Common myeloid progenitor, CD34-positive (primary cell): ENCODE measurements at regions not wholly inside any gene's neighbourhood (a gene's known extent, or its start where the extent isn't known, plus 50 kb on each side); places are given as distances from the start of the nearest gene placed in this dataset.
"Not testable (repeated sequence)": the region's sequence is repeated elsewhere in the genome, so short reads cannot be mapped to it uniquely, and the experiment has no call there.

Experiments
- CTCF ChIA-PET: fragments of 350-600 bp; sonication (Branson Sonifier 250); formaldehyde crosslinking; loops from one replicate; lab custom pipeline; 2021; ENCODE audit warnings: antibody characterized with exemption; lab: Charles Lee
- POLR2A ChIA-PET: fragments of 350-600 bp; sonication (Branson Sonifier 250); formaldehyde crosslinking; loops from one replicate; lab custom pipeline; 2021; ENCODE audit warnings: antibody characterized with exemption; lab: Charles Lee
- DNase-seq, 3 donors: peaks; one replicate each; pipeline versions ENCODE4 v3.0.0 to v3.0.0-alpha.2; 2013
- H3K27ac ChIP-seq, 2 experiments: 1 replicate in 1 of 2; 2 replicates in 1 of 2; pipeline ENCODE4 v1.7.0; 2013; ENCODE audit warnings: inconsistent platforms in 2 of 2, low read length in 2 of 2, mild to moderate bottlenecking in 2 of 2, low read depth in 1 of 2, moderate library complexity in 1 of 2; ENCODE audit not compliant: severe bottlenecking in 2 of 2, insufficient read depth in 1 of 2, poor library complexity in 1 of 2
- H3K27me3 ChIP-seq, 5 experiments: replicated peaks in 2 of 5; 1 replicate in 3 of 5; 2 replicates in 2 of 5; pipeline versions ENCODE4 v1.6.1 to v1.7.0; 2013; ENCODE audit warnings: low read length in 4 of 5, mild to moderate bottlenecking in 2 of 5, moderate library complexity in 2 of 5, inconsistent platforms in 1 of 5; ENCODE audit not compliant: insufficient read depth in 5 of 5, control insufficient read depth in 4 of 5
- H3K36me3 ChIP-seq, 4 experiments: 1 replicate in 2 of 4; 2 replicates in 2 of 4; pipeline versions ENCODE4 v1.6.1 to v1.7.0; 2013; ENCODE audit warnings: low read length in 3 of 4, control low read depth in 1 of 4, mild to moderate bottlenecking in 1 of 4; ENCODE audit not compliant: control insufficient read depth in 4 of 4, insufficient read depth in 4 of 4
- H3K4me1 ChIP-seq, 4 experiments: 1 replicate in 3 of 4; 2 replicates in 1 of 4; pipeline versions ENCODE4 v1.6.1 to v1.7.1; 2013; ENCODE audit warnings: low read length in 3 of 4, mild to moderate bottlenecking in 3 of 4, control low read depth in 1 of 4, inconsistent platforms in 1 of 4, moderate library complexity in 1 of 4; ENCODE audit not compliant: control insufficient read depth in 4 of 4, insufficient read depth in 4 of 4; ENCODE audit errors: control extremely low read depth in 1 of 4
- H3K4me3 ChIP-seq, 7 experiments: 1 replicate in 4 of 7; 2 replicates in 3 of 7; pipeline versions ENCODE4 v1.5.1 to v1.7.0; 2013; ENCODE audit warnings: mild to moderate bottlenecking in 7 of 7, low read length in 6 of 7, moderate library complexity in 6 of 7, inconsistent platforms in 2 of 7, low read depth in 2 of 7, control low read depth in 1 of 7; ENCODE audit not compliant: insufficient read depth in 4 of 7, control insufficient read depth in 1 of 7; ENCODE audit errors: extremely low read depth in 1 of 7
- H3K9me3 ChIP-seq, 5 experiments: 1 replicate in 4 of 5; 2 replicates in 1 of 5; pipeline versions ENCODE4 v1.6.1 to v1.7.1; 2013; ENCODE audit warnings: low read length in 4 of 5, mild to moderate bottlenecking in 2 of 5, inconsistent platforms in 1 of 5, low read depth in 1 of 5, moderate library complexity in 1 of 5; ENCODE audit not compliant: control insufficient read depth in 4 of 5, insufficient read depth in 2 of 5; ENCODE audit errors: control extremely low read depth in 1 of 5
- WGBS: methylation state at CpG from one replicate; pipeline ENCODE4 v1.1.5; 2013; ENCODE audit not compliant: insufficient coverage; 5-methylcytosine and 5-hydroxymethylcytosine counted together

- Histone ChIP-seq H3K27me3 (no peaks in the 10 kb centered on the region), H3K9me3 (no peaks in the 10 kb centered on the region), H3K27ac (no peak overlapping the region), H3K36me3 (no peaks in the 10 kb centered on the region), H3K4me3 (no peak overlapping the region), H3K4me1 (peaks cover 0 to 2% (median 0%) of the 10 kb centered on the region in 4 experiments)
- POLR2A ChIA-PET = no interaction called here
- DNase-seq = no peak
- CTCF ChIA-PET = interaction anchor here (0.7 to 1.6 kb wide), 5 partner anchors 12 to 129 kb away, joined by 3 to 5 read pairs (median 3); no protein-coding TSS in a partner anchor
- WGBS = 100% methylated on average over 1 of the region's 3 CpGs
Observed at GRCh38 chr10:93223336-93223735, 149.6 kb downstream of the CYP26A1 start.

GRCh38 chr10:93224005-93224779, 150.5 kb downstream of the CYP26A1 start:
- peaks cover 0 to 2% (median 0%) of the 10 kb centered on the region in 4 experiments for H3K4me1 ChIP-seq
- H3K4me3 ChIP-seq = no peak overlapping the region
- no peaks in the 10 kb centered on the region for H3K36me3 ChIP-seq
- whole genome bisulfite sequencing = 96% methylated on average over 3 of the region's 5 CpGs
- peak in 2 of 3 donors; percentile 8 to 31 for DNase-seq
- POLR2A ChIA-PET = no interaction called here
- no peak overlapping the region for H3K27ac ChIP-seq
- H3K27me3 ChIP-seq = no peaks in the 10 kb centered on the region
- no peaks in the 10 kb centered on the region for H3K9me3 ChIP-seq
- CTCF ChIA-PET = interaction anchor here (0.8 to 1.6 kb wide), 5 partner anchors 13 to 144 kb away, joined by 3 to 5 read pairs (median 3); no protein-coding TSS in a partner anchor

GRCh38 chr10:93225938-93226337, 152.2 kb downstream of the CYP26A1 start:
- no peaks in the 10 kb centered on the region for H3K9me3 ChIP-seq
- ChIA-PET CTCF (no interaction called here), POLR2A (no interaction called here)
- 63% methylated on average over 3 of the region's 6 CpGs for WGBS
- no peak for DNase-seq
- H3K4me1 ChIP-seq = no peaks in the 10 kb centered on the region
- H3K27ac ChIP-seq = no peak overlapping the region
- no peaks in the 10 kb centered on the region for H3K27me3 ChIP-seq
- no peaks in the 10 kb centered on the region for H3K36me3 ChIP-seq
- H3K4me3 ChIP-seq = no peak overlapping the region

GRCh38 chr10:93226619-93227018, 152.9 kb downstream of the CYP26A1 start:
- ChIA-PET POLR2A (no interaction called here), CTCF (no interaction called here)
- Histone ChIP-seq H3K9me3 (no peaks in the 10 kb centered on the region), H3K4me3 (no peak overlapping the region), H3K27ac (no peak overlapping the region), H3K27me3 (no peaks in the 10 kb centered on the region), H3K36me3 (no peaks in the 10 kb centered on the region), H3K4me1 (no peaks in the 10 kb centered on the region)
- DNase-seq = no peak
- WGBS = no CpG with 5 or more reads among the region's 2 CpGs

GRCh38 chr10:93230596-93230995, 156.9 kb downstream of the CYP26A1 start:
- H3K27ac ChIP-seq, POLR2A ChIA-PET, H3K4me3 ChIP-seq, H3K9me3 ChIP-seq, DNase-seq, CTCF ChIA-PET, H3K4me1 ChIP-seq, H3K27me3 ChIP-seq, H3K36me3 ChIP-seq: not testable (repeated sequence)
- WGBS = 95% methylated on average over 7 of the region's 7 CpGs

GRCh38 chr10:93232159-93232558, 158.5 kb downstream of the CYP26A1 start:
- CTCF ChIA-PET, H3K9me3 ChIP-seq, DNase-seq, H3K27me3 ChIP-seq, H3K27ac ChIP-seq, H3K4me1 ChIP-seq, H3K4me3 ChIP-seq, H3K36me3 ChIP-seq, POLR2A ChIA-PET: not testable (repeated sequence)
- WGBS = 100% methylated on average over 2 of the region's 2 CpGs

- WGBS = 100% methylated on average over 1 of the region's 4 CpGs
- H3K4me3 ChIP-seq, DNase-seq, H3K4me1 ChIP-seq, H3K27ac ChIP-seq, H3K36me3 ChIP-seq, H3K9me3 ChIP-seq, H3K27me3 ChIP-seq, POLR2A ChIA-PET, CTCF ChIA-PET: not testable (repeated sequence)
Observed at GRCh38 chr10:93234940-93235339, 161.2 kb downstream of the CYP26A1 start.
